Stimulated activated CD4-positive, alpha-beta T cell treated with anti-CD3 and anti-CD28 coated beads, TNF-alpha, amount 100 ng/mL, for 4 hours (primary cell): ENCODE measurements at regions not wholly inside any gene's neighbourhood (a gene's known extent, or its start where the extent isn't known, plus 50 kb on each side); places are given as distances from the start of the nearest gene placed in this dataset.
"Not testable (repeated sequence)": the region's sequence is repeated elsewhere in the genome, so short reads cannot be mapped to it uniquely, and the experiment has no call there.

ENCODE experiments used
- DNase-seq, 3 experiments: peaks; one replicate each; pipeline ENCODE4 v3.0.0-alpha.2; 2020; ENCODE audit warnings: low read depth in 3 of 3

DNA sequence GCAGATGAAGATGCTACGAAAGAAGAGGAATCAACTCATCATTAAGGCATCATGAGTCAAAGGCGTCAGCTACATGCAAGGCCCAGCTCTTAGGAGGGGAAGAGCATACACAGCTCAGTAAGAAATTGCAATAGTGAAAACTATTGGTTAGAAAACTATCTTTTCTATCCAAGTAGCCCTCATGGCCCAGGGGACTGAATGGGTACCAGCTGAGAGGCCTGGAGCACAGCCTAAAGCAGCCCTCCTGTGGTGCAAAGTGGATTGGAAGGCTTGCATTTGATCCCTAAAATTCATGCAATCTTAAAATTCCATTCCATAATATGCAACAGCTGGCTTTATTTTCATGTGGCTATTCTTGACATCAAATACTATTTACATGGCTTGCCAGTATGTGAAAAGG, 251.8 kb upstream of the USP24 start:
- DNase-seq, result no peak

DNA sequence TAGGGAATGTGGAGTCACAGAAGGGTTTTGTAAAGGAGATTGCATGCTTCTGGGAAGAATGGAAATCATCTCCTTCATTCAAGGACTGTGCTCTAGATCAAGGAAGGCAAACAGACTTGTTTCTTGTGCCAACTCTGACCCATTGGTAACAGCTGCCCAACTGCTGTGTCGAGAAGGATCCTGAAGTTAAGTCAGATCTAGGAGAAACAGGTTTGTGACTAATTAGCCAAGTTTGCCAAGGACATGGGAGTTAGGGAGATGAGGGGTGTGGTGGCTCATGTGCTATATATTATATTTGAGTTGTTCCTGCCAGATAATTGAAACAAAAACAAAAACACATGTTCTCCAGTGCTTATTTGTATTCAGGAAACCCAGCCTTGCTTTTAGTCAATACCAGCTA, 251.2 kb upstream of the USP24 start:
- DNase-seq, result no peak

DNA sequence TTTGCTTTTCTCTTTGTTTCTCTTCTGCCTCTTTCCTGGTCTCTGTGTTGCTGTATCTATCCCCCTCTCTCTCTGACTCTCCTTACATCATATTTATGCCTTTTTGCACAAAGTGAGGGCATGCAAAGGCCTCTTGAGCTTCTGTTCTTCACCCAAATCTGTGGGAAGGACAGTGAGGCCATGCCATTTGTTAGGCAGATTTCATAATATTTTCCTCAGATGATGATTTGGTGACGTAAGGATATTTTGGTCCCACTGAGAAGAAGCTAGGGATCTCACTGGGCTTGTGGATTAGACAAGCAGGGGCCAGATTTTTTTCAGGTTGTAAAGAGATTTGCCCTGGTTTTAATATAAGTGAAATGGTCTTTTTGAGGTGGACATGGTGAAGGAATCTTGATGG, 249.4 kb upstream of the USP24 start:
- DNase-seq, result no peak

DNA sequence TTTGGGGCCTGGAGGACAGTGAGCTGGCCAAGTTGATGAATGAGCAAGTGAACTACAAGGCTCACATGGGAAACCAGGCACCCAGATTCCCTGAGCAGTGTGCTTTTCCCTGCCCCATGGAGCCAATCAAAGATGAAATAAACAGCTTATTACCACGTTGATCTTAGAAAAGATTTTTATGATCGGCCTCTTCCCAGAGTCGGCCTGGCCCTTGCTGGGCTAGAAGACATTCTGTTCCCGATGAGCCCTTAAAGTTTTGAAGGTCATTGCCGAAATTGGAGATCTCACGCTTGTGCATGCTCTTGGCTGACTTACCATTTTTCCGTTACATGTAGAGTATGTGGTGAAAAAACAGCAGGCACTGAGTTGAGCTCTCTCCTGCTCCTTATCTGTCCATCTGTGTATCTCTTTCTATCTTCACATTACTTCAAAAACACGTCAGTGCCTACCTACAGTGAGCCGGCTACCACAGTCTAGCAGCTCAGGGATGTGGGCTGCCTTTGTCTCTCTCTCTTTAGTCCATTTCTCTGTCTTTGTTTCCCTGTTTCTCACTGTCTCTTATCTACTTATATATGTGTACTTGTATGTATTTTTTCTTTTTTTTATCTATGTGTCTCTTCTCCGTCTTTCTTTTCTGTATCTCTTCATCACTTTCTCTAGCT, 248.8 kb upstream of the USP24 start:
- no peak for DNase-seq

DNA sequence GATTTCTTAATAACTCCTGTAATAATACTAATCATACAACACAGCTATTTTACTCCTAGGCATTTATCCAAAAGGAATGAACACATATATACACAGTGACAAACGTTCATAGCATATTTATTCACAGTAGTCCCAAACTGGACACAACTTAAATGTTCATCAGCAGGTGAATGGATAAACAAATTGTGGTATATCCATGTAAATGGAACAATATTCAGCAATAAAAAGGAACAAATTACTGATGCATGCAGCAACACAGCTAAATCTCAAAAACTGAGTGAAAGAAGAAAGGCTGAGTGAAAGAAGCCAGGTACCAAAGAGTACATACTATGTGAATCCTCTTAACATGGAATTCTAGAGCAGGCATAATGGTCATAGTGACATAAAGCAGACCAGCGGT, 242.7 kb upstream of the USP24 start:
- DNase-seq, result no peak

DNA sequence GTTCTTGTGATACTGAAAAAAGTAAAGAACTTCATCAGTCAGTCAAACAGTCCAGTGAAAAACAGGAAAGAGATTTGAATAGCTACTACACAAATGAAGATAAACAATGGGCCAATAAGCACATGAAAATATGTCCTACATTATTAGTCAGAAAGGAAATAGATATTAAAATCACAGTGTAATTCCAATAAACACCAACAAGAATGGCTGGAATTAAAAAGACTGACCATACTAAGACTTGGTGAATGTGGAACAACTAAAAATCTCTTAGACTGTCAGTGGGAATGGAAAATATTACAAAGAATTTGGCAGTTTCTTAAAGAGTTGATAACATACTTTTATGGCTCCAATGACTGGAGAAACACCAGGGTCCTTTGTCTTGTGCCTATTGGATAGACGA, 241.8 kb upstream of the USP24 start:
- no peak for DNase-seq

DNA sequence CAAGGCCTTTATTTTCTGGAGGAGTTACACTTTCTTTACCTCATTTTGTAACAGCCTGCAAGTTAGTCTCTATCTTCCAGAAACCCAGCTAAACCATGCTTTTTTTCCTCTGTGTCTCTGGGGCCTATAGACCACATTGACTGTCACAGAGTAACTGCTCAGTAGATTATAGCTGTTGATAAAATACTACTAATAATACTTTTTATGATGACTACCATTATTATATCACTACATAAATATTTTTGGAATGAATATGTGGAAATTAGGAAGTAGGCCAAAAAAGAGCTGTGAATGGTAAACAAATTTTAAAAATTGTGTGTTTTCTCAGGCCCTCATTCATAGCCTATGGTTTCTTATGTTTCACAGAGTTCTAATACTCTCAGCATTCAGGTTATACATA, 233.1 kb upstream of the USP24 start:
- no peak for DNase-seq

DNA sequence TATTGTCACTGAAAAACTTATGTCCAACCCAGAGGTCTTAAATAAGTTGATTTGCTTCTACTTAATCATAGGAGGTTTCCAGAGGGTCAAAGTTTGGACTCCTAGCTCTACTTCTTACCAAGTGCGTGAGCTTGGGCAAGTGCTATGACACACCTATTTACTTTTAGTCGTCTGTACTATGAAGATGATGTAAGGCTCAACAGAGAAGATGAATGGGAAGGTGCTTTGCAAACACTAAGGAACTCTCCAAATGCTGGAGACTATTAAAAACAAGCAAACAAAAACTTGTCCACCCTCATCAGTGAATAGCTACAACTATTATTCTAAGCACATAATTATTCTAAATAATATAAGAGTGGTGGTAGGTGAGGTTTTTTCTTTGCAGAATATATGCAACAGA, 232.3 kb upstream of the USP24 start:
- DNase-seq, result no peak

DNA sequence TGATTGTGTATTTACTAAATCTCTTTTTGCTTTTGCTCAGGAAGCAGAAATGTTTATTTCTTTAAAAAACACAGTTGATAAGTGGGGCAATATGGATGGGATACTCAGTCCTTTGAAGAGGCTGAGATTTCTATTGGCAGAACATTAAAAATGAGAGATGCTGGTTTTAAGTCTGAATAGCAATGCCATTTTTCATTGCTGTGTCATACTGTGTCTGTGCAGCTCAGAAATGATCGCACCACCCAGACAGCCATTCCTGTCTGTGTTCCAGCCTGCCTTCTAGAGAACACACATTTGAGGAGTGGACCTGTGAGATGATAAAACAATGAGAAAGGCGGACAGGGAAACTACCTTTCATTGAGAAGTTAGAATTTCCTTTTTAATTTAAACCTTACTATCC, 231.2 kb upstream of the USP24 start:
- no peak for DNase-seq

DNA sequence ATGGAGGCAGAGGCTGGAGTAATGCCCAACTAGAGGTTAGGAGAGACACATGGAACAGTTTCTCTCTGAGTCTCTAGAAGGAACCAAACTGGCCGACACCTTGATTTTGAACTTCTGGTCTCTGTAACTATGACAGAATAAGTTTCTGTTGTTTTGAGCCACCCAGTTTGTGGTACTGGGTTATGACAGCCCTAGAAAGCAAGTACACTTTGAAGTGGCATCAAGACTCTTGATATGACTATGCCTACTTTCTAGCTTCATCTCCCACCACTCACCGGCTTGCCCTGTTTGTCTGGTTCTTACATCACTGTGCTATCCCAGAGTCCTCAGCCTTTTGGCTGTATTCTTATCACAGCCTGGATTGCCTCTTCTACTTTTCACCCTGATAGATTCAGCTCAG, 230.3 kb upstream of the USP24 start:
- DNase-seq, result no peak

DNA sequence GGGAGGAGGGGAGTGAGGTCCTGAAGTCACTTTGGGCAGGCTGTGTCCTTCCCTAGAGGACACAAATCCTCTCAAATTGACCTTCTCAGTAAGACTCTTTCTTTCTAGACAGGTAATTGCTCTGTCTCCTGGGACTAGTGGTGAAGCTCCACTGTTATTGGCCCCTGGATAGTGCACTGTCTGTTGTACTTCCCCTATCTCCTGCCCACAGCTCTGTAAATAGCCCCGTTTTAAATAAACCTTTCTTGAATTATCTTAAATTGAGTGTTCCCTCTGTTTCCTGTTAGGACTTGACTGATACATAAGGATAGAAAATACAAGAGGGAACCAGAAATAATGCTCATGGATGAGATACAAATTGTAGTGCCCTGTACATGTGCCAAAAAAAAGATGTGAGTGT, 229.5 kb upstream of the USP24 start:
- no peak for DNase-seq

DNA sequence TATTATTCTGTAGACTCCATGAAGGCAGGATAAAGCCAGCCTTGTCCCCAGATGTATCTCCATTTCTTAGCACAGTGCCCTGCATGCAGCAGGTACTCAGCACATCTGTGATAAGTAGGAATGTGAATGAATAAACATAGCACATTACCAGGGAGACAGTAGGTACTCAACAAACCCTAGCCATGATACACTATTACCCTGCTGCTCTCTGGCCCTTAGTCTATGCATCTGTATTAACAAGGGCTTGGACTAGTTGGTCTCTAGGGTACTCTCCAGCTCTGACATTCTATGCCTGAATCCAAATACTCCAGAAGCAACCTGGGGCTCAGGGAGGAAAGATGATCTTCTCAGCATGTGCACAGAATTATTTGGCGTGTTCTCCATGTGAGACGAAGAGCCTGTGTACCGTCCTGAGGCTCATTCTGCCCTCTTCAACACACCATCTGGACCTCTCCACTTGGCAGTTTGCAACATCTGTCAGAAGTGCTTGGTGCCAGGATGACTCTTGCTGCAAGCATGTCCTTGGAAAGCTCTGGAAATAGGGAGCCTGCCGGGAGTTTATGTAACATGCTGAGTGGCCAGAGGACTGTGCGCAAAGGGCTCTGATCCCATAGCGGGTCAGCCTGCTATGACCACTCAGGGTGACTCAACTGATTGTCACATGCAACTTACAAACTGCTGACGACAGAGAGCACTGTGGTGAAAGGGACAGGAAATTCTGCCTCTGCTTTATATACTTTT, 228.2 kb upstream of the USP24 start:
- no peak for DNase-seq

DNA sequence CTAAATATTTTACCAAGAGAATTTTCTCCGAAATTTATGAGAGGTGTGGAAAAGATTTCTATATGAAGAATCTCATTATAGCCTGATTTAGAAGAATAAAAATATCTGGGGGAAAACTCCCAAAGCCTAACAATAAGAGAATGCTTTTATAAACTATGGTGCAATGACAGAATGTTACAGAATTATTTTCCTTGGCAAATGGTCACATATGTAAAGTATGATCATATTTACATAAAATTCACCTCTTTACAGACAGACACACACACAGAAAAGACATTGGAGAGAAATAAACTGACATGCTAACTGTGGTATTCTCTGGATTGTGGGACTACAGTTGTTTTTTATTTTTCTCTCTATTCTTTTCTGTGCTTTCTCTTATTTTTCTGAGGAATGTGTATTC, 226.3 kb upstream of the USP24 start:
- no peak for DNase-seq

DNA sequence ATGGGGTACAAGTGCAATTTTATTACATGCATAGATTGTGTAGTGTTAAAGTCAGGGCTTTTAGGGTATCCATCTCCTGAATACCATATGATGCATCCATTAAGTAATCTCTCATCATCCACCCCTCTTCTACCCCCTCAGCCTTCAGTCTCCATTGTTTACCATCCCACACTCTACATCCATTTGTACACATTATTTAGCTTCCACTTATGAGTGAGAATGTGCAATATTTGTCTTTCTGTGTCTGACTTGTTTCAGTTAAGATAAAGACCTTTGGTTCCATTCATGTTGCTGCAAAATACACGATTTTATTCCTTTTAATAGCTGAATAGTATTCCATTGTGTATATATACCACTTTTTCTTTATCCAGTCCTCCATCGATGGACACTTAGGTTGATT, 222.5 kb upstream of the USP24 start:
- DNase-seq, result no peak

DNA sequence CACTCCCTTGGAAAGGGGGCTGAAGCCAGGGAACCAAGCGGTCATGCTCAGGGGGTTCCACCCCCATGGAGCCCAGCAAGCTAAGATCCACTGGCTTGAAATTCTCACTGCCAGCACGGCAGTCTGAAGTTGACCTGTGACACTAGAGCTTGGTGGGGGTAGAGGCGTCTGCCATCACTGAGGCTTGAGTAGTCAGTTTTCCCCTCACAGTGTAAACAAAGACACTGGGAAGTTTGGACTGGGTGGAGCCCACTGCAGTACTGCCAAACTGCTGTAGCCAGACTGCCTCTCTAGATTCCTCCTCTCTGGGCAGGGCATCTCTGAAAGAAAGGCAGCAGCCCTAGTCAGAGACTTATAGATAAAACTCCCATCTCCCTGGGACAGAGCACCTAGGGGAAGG, 215.6 kb upstream of the USP24 start:
- DNase-seq, result not testable (repeated sequence)

DNA sequence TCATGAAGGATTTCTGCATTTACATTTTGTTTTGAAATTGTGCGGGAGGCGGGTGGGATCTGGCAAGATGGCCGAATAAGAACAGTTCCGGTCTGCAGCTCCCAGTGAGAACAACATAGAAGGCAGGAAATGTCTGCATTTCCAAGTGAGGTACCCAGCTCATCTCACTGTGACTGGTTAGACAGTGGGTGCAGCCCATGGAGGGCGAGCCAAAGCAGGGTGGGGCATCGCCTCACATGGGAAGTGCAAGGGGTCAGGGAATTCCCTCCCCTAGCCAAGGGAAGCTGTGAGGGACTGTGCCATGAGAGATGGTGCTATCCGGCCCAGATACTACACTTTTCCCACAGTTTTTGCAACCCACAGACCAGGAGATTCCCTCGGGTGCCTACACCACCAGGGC, 215.0 kb upstream of the USP24 start:
- not testable (repeated sequence) for DNase-seq

DNA sequence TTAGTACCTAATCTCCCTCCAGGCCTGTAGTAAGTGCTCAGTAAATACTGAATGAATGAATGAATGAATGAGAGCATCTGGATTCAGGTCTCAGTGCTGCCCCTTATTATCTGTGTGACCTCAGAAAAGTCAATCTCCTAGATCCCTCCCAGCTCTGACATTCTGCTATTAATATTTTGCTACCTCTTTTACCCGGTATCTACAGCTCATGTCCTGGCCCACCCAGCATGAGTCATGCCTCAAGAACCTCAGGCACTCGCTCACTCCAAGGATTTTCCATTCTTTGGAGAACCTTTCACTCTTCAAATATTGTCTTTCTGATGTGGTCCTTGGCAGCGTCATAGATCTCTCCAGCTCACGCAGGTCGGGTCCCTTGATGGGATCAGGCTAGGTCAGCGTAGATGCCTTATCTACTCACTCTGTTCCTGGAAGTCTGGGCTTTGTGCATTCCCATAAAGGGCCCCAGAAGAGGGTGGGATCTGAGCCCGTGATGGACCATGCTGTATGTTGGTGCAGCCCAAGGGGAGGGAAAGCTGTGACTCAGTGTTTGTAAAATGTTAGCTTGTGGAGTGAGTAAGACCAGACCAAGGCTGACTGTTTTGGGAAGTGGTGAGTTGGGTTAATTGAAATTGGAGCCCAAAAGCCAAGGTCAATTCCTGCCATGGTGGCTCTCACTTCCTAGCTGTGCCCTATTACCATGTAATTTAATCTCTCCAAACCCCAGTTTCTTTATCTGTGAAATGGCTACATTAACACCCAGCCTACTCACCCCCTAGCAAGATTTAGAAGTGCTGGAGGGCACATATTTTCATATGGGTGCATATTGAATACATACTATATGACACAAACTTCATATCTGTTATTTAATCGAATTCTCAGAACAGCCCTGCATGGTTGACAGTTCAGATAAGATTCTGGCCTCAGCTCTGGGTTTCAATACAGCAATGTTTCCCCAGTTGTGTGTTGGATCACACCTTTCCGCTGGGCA, 214.1 kb upstream of the USP24 start:
- no peak for DNase-seq

DNA sequence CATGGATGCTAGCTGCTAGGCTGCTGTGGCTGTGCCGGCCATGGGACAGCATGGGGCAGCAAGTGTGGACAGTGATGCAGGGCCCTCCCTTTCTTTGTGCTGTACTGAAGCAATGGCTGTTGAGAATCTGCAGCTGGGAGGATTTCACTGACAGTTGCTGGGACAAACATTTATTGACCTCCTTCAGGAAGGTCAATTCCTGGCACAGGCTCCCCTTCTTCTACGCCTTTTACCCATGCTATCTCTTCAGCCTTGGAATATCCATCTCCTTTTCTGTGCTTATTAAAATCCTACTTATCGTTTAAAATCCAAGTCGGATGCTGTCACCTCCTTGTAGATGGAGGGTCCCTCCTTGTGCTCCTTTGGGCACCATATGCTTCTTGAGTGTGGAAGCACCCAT, 213.1 kb upstream of the USP24 start:
- no peak for DNase-seq

DNA sequence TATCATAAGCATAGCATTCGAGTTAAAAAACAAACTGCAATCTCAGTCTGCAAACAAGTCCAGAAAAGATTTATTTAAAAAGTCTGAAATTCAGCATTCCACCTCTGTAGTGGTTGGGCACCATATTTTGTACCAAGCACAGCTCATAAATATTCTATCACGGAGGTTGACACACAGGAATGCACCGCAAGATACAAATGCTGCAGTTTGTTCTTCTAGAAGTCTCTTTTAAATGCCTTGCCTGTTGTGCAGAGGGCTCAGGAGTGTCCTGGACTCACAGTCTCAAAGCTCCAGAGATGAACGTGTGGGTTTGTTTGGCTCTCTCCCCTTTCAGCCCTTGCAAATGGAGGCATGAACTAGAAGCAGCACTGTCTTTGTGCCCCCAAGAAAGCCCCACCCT, 212.4 kb upstream of the USP24 start:
- no peak for DNase-seq

DNA sequence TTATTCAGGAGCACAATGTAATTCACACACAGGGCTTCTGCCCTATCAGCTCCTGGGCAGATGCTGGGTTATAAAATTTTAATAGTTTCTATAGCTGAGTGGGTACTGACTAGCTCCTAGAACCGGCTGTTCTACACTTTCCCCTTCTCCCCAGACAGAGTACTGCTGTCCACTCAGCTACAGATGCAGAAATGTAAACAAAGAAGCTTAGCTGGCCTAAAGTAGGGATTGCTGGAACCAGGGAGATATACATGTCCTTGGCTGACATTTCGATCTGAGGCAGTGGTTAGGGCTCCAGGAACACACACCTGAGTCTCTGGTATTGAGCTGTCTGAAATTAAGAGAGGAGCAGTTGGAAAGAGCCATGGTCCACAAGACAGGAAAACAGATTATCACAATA, 211.5 kb upstream of the USP24 start:
- DNase-seq, result no peak

DNA sequence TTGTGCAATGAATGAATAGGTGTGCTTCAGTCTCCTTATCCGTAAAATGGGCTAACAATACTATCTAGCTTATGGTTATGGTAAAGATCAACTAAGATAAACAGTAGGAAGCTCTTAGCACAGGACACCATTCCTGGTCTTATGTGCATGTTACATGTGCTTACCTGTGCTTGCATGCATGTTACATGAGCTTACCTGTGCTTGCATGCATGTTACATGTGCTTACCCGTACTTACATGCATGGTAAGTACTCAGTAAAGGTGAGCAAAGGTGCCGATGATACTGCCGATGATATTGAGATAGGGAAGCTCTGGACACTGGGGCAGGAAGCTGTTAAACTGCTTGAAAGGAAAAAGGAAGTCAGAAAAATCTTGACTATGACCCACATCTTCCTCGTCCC, 211.0 kb upstream of the USP24 start:
- DNase-seq, result no peak

DNA sequence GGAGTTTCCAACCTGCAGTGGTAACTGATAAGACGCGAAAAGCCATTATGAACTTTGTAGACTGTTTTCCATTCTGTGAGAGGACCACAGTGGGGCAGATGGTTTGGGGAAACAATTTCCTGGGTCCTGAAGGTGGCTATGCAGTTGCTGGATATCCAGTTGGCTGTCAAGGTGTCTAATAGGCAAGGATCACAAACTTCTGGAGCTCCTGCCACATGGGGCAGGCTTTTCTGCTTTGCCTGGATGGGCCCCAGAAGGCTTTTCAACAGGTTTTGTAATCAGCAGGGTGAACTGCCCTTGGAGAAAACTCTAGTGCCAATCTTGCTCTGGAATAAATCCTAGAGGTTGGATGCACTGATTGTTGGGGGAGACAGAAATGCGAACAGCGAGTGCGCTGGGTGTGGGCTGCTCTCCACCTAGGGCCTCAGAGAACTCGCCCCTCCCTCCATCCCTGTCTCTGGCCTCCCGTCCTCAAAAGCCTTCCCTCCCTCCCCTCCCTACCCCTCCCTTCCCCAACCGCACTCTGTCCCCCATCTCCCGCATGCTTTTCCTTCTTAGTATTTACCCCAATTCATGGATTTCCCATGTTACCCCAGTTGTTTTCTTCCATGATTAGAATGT, 210.3 kb upstream of the USP24 start:
- no peak for DNase-seq
